Liver (tissue), 8 donors: ENCODE measurements at regions not wholly inside any gene's neighbourhood (a gene's known extent, or its start where the extent isn't known, plus 50 kb on each side); places are given as distances from the start of the nearest gene placed in this dataset.

ENCODE experiments used
- DNase-seq: peaks from one replicate; pipeline ENCODE4 v3.0.0-alpha.2; 2017; ENCODE audit warnings: low spot score
- H3K27ac ChIP-seq, 2 donors: one replicate each; pipeline ENCODE4 v1.7.0; 2013; ENCODE audit warnings: inconsistent platforms in 2 of 2, low read length in 2 of 2, control low read depth in 1 of 2, low read depth in 1 of 2, mild to moderate bottlenecking in 1 of 2
- H3K27me3 ChIP-seq, 4 donors: one replicate each; pipeline versions ENCODE4 v1.6.1 to v1.7.0; 2013; ENCODE audit warnings: low read length in 3 of 4, inconsistent platforms in 1 of 4, mild to moderate bottlenecking in 1 of 4, moderate library complexity in 1 of 4; ENCODE audit not compliant: control insufficient read depth in 4 of 4, insufficient read depth in 4 of 4
- H3K36me3 ChIP-seq, 4 donors: one replicate each; pipeline versions ENCODE4 v1.6.1 to v1.7.0; 2013; ENCODE audit warnings: low read length in 3 of 4, mild to moderate bottlenecking in 3 of 4, low read depth in 1 of 4, moderate library complexity in 1 of 4; ENCODE audit not compliant: control insufficient read depth in 4 of 4, insufficient read depth in 3 of 4
- H3K4me1 ChIP-seq, 4 donors: one replicate each; pipeline versions ENCODE4 v1.6.1 to v1.7.0; 2013; ENCODE audit warnings: low read length in 3 of 4, mild to moderate bottlenecking in 3 of 4, moderate library complexity in 1 of 4; ENCODE audit not compliant: control insufficient read depth in 4 of 4, insufficient read depth in 4 of 4
- H3K4me3 ChIP-seq, 3 donors: one replicate each; pipeline versions ENCODE4 v1.6.1 to v1.7.0; 2013; ENCODE audit warnings: low read length in 3 of 3, control low read depth in 1 of 3, low read depth in 1 of 3, mild to moderate bottlenecking in 1 of 3
- H3K9ac ChIP-seq, 2 donors: one replicate each; pipeline ENCODE4 v1.7.0; 2013; ENCODE audit warnings: low read length in 2 of 2, mild to moderate bottlenecking in 2 of 2, moderate library complexity in 2 of 2, control low read depth in 1 of 2, low read depth in 1 of 2
- H3K9me3 ChIP-seq, 4 donors: one replicate each; pipeline versions ENCODE4 v1.6.1 to v1.7.0; 2013; ENCODE audit warnings: low read length in 3 of 4; ENCODE audit not compliant: control insufficient read depth in 4 of 4
- EGR1 ChIP-seq, 2 donors: IDR thresholded peaks; 2 replicates each; pipeline ENCODE4 v1.6.1; 2016 to 2018; ENCODE audit warnings: antibody characterized with exemption in 2 of 2, low read depth in 2 of 2
- FOXA1 ChIP-seq: IDR thresholded peaks from 2 replicates; pipeline ENCODE4 v1.6.1; 2016; ENCODE audit warnings: antibody characterized with exemption
- FOXA2 ChIP-seq: IDR thresholded peaks from 2 replicates; pipeline ENCODE4 v1.6.1; 2016; ENCODE audit warnings: antibody characterized with exemption
- GABPA ChIP-seq, 2 donors: IDR thresholded peaks in 1 of 2; conservative IDR thresholded peaks in 1 of 2; 2 replicates each; pipeline ENCODE4 v1.6.1; 2016; ENCODE audit warnings: antibody characterized with exemption in 2 of 2, mild to moderate bottlenecking in 1 of 2, moderate library complexity in 1 of 2
- HNF4A ChIP-seq, 2 donors: conservative IDR thresholded peaks; 2 replicates each; pipeline ENCODE4 v1.6.1; 2016; ENCODE audit warnings: antibody characterized with exemption in 2 of 2, mild to moderate bottlenecking in 2 of 2
- HNF4G ChIP-seq: IDR thresholded peaks from 2 replicates; pipeline ENCODE4 v1.6.1; 2016; ENCODE audit warnings: antibody characterized with exemption
- NR2F2 ChIP-seq: IDR thresholded peaks from 2 replicates; pipeline ENCODE4 v1.6.1; 2016; ENCODE audit warnings: antibody characterized with exemption
- RXRA ChIP-seq, 2 donors: IDR thresholded peaks; 2 replicates each; pipeline ENCODE4 v1.6.1; 2017 to 2018; ENCODE audit warnings: antibody characterized with exemption in 2 of 2, mild to moderate bottlenecking in 1 of 2
- TAF1 ChIP-seq: conservative IDR thresholded peaks from 2 replicates; pipeline ENCODE4 v1.6.1; 2016; ENCODE audit warnings: antibody characterized with exemption, mild to moderate bottlenecking
- YY1 ChIP-seq: IDR thresholded peaks from 2 replicates; pipeline ENCODE4 v1.6.1; 2016; ENCODE audit warnings: antibody characterized with exemption, mild to moderate bottlenecking
- WGBS: extraction: QIAGEN DNeasy Blood & Tissue Kit; methylation state at CpG from one replicate; pipeline ENCODE4 v1.1.7; 2013; 5-methylcytosine and 5-hydroxymethylcytosine counted together
- TF ChIP-seq, protein P1 (sequence below): IDR thresholded peaks from 2 replicates; pipeline ENCODE4 v1.6.1; 2016; ENCODE audit warnings: antibody characterized with exemption, mild to moderate bottlenecking
- TF ChIP-seq, protein P2 (sequence below): fragments of 150-350 bp; IDR thresholded peaks from 2 replicates; pipeline ENCODE4 v1.5.1; 2017; ENCODE audit warnings: improper control_type of control experiment, low read depth, low read length; ENCODE audit not compliant: missing input control
- donor health status: healthy.
- donor health status: healthy.
- donor health status: healthy.
- donor health status: healthy.
- donor health status: healthy.

DNA sequence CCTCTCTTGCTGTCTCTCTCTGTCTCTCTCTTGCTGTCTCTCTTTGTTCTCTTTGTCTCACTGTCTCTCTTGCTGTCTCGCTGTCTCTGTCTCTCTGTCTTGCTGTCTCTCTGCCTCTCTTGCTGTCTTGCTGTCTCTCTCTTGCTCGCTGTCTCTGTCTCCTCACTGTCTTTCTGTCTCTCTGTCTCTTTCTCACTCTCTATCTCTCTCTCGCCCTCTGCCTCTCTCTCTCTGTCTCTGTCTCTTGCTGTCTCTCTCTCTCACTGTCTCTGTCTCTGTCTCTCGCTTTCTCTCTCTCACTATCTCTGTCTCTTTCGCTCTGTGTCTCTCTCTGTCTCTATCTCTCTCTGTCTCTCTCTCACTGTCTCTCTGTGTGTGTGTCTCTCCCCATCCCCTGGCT lies 92.9 kb upstream of the MC3R start:
- 91% methylated on average over 5 of the region's 5 CpGs for WGBS
- TF ChIP-seq YY1 (no peak), NR2F2 (no peak), FOXA2 (no peak)
- no peaks in the 10 kb centered on the region for H3K36me3 ChIP-seq
- peaks cover 0 to 4% (median 0%) of the 10 kb centered on the region in 4 donors for H3K4me1 ChIP-seq
- no peaks in the 10 kb centered on the region for H3K9me3 ChIP-seq
- no peak for DNase-seq
- H3K27ac ChIP-seq = no peak overlapping the region
- H3K9ac ChIP-seq = no peak overlapping the region
- peaks cover 0 to 4% (median 0%) of the 10 kb centered on the region in 4 donors for H3K27me3 ChIP-seq
- no peak overlapping the region for H3K4me3 ChIP-seq

DNA sequence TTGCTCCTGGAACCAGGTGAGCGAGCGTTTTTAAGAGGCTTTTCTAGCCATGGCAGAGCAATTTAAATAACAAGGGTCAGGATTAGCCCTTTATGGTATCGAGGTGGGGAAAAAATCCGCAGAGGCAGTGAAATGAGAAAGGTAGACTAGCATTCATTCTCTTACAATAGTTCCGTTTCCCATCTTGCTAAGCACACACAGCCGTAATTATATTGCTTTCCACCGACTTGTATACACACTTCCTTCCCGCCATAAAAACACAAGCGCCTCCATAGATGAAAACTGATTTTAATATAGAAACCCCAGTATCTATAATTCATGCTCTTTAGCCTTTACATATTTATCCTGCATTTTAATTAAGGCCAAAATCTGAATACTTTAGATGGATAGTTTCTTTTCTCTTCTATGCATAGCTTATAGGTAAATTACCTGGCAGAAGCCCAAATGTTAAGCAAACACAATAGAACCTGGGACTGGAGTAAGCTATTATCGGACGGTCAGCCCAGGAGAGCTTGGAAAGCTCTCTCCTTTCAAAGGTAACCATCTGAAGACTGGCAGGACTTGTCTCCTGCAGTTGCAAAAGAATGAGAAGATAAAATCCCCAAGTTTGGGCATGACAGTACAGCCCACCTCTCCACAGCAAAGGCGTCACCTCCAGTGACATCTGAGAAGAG lies 90.9 kb upstream of the MC3R start:
- TF ChIP-seq RXRA (IDR thresholded peaks at IDR 0.05) (no peak), GABPA (IDR thresholded peaks at IDR 0.05 in 1 of 2, conservative IDR thresholded peaks at IDR 0.05 in 1 of 2) (no peak), EGR1 (IDR thresholded peaks at IDR 0.05; ENCODE audit: low read depth in 2 of 2) (no peak), NR2F2 (no peak), HNF4G (no peak), HNF4A (conservative IDR thresholded peaks at IDR 0.05) (no peak), FOXA1 (no peak), YY1 (no peak), TAF1 (no peak)
- TF ChIP-seq, protein P1, sequence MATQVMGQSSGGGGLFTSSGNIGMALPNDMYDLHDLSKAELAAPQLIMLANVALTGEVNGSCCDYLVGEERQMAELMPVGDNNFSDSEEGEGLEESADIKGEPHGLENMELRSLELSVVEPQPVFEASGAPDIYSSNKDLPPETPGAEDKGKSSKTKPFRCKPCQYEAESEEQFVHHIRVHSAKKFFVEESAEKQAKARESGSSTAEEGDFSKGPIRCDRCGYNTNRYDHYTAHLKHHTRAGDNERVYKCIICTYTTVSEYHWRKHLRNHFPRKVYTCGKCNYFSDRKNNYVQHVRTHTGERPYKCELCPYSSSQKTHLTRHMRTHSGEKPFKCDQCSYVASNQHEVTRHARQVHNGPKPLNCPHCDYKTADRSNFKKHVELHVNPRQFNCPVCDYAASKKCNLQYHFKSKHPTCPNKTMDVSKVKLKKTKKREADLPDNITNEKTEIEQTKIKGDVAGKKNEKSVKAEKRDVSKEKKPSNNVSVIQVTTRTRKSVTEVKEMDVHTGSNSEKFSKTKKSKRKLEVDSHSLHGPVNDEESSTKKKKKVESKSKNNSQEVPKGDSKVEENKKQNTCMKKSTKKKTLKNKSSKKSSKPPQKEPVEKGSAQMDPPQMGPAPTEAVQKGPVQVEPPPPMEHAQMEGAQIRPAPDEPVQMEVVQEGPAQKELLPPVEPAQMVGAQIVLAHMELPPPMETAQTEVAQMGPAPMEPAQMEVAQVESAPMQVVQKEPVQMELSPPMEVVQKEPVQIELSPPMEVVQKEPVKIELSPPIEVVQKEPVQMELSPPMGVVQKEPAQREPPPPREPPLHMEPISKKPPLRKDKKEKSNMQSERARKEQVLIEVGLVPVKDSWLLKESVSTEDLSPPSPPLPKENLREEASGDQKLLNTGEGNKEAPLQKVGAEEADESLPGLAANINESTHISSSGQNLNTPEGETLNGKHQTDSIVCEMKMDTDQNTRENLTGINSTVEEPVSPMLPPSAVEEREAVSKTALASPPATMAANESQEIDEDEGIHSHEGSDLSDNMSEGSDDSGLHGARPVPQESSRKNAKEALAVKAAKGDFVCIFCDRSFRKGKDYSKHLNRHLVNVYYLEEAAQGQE = no peak
- TF ChIP-seq, protein P2, sequence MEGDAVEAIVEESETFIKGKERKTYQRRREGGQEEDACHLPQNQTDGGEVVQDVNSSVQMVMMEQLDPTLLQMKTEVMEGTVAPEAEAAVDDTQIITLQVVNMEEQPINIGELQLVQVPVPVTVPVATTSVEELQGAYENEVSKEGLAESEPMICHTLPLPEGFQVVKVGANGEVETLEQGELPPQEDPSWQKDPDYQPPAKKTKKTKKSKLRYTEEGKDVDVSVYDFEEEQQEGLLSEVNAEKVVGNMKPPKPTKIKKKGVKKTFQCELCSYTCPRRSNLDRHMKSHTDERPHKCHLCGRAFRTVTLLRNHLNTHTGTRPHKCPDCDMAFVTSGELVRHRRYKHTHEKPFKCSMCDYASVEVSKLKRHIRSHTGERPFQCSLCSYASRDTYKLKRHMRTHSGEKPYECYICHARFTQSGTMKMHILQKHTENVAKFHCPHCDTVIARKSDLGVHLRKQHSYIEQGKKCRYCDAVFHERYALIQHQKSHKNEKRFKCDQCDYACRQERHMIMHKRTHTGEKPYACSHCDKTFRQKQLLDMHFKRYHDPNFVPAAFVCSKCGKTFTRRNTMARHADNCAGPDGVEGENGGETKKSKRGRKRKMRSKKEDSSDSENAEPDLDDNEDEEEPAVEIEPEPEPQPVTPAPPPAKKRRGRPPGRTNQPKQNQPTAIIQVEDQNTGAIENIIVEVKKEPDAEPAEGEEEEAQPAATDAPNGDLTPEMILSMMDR = no peak

DNA sequence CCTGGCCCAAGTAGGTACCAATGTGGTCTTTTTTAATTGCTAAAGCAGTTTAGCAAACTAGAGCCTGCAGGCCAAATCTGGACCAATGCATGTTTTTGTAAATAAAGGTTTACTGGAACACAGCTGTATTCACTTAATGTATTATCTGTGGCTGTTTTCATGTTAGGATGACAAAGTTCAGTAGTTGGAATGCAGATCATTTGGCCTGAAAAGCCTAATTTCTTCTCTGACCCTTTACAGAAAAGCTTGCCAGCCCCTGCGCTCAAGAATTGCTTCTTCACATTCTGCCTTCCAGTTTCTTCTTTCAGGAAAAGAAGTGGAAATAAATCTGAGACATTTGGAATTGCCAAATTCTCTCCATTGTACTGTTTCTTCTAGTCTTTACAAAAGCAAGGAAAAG lies 90.0 kb upstream of the MC3R start:
- H3K27ac ChIP-seq = no peak overlapping the region
- H3K36me3 ChIP-seq = no peaks in the 10 kb centered on the region
- H3K9me3 ChIP-seq = no peaks in the 10 kb centered on the region
- no peak for DNase-seq
- no peak overlapping the region for H3K4me3 ChIP-seq
- H3K9ac ChIP-seq = no peak overlapping the region
- WGBS = 86% methylated on average over 1 of the region's 1 CpG
- H3K27me3 ChIP-seq = no peaks in the 10 kb centered on the region
- TF ChIP-seq NR2F2 = peak; percentile 88
- no peak for TF ChIP-seq TAF1
- H3K4me1 ChIP-seq = peaks cover 0 to 4% (median 0%) of the 10 kb centered on the region in 4 donors

More for the DNA sequence above, 90.9 kb upstream of the MC3R start:
- no peaks in the 10 kb centered on the region for H3K27me3 ChIP-seq
- peaks cover 0 to 4% (median 0%) of the 10 kb centered on the region in 4 donors for H3K4me1 ChIP-seq
- DNase-seq = no peak
- no peaks in the 10 kb centered on the region for H3K9me3 ChIP-seq
- WGBS = 79% methylated on average over 12 of the region's 12 CpGs
- H3K4me3 ChIP-seq = no peak overlapping the region
- no peak overlapping the region for H3K9ac ChIP-seq
- H3K36me3 ChIP-seq = no peaks in the 10 kb centered on the region
- H3K27ac ChIP-seq = no peak overlapping the region
